ENCODE measurements at regions not wholly inside any gene's neighbourhood (a gene's known extent, or its start where the extent isn't known, plus 50 kb on each side); places are given as distances from the start of the nearest gene placed in this dataset.
"Not testable (repeated sequence)": the region's sequence is repeated elsewhere in the genome, so short reads cannot be mapped to it uniquely, and the experiment has no call there.

DNA sequence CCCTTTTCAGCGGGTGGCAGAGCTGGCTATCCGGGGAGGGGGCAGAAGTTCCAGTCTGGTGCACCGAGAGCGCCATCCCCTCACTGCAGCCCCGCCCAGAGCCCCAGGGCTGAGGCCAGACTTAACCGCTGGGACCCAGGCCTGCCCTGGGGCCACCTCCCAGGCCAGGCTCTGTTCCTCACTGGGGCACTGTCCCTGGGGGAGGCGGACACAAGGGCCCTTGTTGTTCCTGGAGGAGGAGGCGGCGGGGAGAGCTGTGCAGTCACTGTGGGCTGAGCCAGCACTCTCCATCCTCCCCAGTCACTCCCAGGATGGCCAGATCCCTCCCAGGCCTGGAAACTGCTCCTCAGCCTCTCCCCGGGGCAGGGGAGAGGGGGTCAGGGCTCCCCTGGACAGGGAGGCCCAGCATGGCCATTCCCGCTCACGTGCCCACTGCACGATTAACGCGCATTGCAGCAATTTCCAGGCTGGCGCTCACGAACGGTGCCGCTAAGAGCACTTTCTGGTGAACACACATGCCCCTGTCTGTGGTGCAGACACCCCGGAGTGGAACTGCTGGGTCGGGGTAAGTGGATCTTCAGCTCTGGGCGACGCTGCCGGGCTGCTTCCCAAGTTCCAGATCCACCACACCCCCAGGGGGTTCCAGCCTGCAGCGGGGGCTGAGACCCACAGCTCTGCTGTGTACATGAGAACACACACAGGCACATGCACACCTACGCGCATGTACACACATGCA is 89.8 kb upstream of the SFSWAP start:
- H3K27ac ChIP-seq, result no peak overlapping the region
- H3K4me3 ChIP-seq, result no peak overlapping the region

GRCh38 chr12:131621701-131622421 is 89.0 kb upstream of the SFSWAP start:
- Histone ChIP-seq H3K4me3 (no peak overlapping the region), H3K27ac (no peak overlapping the region)

- Histone ChIP-seq H3K27ac (no peak overlapping the region), H3K4me3 (no peak overlapping the region)
Observed at GRCh38 chr12:131622422-131622955, 88.4 kb upstream of the SFSWAP start.

- not testable (repeated sequence) for H3K4me3 ChIP-seq, H3K27ac ChIP-seq
Observed at GRCh38 chr12:131623404-131624368, 87.2 kb upstream of the SFSWAP start.

- H3K27ac ChIP-seq, H3K4me3 ChIP-seq: not testable (repeated sequence)
Observed at GRCh38 chr12:131624369-131624739, 86.5 kb upstream of the SFSWAP start.

DNA sequence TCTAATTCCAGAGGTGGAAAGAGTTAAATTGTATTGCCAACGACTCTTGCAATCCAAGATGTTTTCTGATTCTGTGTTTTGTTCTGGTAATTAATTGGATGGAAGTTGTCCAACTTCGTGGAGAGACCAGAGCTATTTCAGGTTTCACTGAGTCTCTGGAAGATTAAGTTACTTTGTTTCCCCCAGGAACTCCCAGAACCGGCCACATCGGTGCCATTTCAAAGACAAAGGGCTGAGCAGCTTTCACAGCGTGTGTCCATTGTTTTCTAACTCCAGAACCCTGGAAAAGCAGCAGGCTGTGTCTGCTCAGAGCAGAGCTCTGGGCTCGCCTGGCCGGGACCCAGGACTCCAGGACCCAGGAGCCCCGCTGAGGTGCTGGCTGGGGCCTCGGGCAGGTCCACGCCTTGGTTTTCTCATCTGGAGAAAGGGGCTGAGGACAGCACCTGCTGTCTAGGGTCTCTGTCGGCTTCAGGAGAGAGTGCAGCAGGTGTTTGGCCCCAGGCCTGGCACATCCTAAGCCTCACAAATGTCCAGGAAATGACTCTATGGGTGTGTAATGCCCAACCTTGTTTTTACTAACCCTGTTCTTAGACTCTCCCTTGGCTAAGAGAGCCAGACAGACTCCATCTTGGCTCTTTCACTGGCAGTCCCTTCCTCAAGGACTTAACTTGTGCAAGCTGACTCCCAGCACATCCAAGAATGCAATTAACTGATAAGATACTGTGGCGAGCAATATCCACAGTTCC is 86.0 kb upstream of the SFSWAP start:
- H3K4me3 ChIP-seq, result not testable (repeated sequence)
- peak overlapping the region in 1 of 21 experiments; percentile 49 for H3K27ac ChIP-seq

- not testable (repeated sequence) for H3K27ac ChIP-seq, H3K4me3 ChIP-seq
Observed at GRCh38 chr12:131625966-131626722, 84.7 kb upstream of the SFSWAP start.

GRCh38 chr12:131627151-131628022 is 83.5 kb upstream of the SFSWAP start:
- H3K27ac ChIP-seq, result not testable (repeated sequence)

DNA sequence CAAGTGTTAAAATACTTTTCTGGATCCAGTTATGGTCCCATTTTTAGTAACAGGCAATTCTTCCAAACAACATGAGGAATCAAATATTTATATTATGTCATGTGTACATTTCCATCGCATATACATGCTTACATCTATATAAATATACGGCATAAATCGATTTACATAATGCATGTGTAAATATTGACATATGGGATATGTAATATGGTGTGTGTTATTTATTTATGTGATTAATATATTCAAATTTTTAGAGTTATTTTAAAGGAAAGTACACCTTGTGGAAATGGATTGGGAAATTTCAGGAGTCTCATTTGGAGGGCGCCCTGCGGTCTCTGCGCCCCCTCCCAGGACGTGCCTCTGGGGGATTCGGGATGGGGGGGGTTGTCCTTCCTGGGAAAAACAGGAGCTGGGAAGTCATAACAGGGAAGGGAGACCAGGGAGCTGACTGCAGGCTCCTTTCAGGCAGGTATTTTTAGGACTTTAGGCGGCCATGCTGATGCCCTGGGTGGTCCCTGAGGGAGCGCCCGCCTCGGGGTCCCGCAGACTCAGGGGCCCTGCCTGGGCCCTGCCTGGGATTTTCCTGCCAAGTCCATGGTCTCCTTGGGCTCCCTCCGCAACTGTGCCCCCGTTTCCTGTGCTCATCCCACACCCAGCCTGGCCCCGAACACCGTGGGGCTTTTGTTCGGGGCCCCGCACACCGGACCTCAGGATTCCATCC is 82.7 kb upstream of the SFSWAP start:
- no peak overlapping the region for H3K4me3 ChIP-seq
- no peak overlapping the region for H3K27ac ChIP-seq

More at GRCh38 chr12:131627151-131628022, 83.5 kb upstream of the SFSWAP start:
- H3K4me3 ChIP-seq, result not testable (repeated sequence)

- Histone ChIP-seq H3K27ac (no peak overlapping the region), H3K4me3 (no peak overlapping the region)
Observed at GRCh38 chr12:131628766-131629448, 82.0 kb upstream of the SFSWAP start.

DNA sequence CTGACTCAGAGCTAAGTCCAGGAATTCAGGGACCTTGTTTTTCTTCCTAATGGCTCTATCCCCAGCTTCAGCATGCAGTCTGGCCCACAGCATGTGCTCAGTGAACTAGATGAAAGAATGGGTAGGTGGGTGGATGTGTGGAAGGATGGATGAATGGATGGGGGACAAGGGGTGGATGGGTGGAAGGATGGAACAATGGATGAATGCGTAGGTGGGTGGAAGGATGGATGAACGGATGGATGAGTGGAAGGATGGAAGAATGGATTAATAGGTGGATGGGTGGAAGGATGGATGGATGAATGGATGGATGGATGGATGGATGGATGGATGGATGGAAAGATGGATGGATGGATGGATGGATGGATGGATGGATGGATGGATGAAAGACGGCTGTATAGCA is 79.7 kb upstream of the SFSWAP start:
- Histone ChIP-seq H3K27ac (no peak overlapping the region), H3K4me3 (no peak overlapping the region)

DNA sequence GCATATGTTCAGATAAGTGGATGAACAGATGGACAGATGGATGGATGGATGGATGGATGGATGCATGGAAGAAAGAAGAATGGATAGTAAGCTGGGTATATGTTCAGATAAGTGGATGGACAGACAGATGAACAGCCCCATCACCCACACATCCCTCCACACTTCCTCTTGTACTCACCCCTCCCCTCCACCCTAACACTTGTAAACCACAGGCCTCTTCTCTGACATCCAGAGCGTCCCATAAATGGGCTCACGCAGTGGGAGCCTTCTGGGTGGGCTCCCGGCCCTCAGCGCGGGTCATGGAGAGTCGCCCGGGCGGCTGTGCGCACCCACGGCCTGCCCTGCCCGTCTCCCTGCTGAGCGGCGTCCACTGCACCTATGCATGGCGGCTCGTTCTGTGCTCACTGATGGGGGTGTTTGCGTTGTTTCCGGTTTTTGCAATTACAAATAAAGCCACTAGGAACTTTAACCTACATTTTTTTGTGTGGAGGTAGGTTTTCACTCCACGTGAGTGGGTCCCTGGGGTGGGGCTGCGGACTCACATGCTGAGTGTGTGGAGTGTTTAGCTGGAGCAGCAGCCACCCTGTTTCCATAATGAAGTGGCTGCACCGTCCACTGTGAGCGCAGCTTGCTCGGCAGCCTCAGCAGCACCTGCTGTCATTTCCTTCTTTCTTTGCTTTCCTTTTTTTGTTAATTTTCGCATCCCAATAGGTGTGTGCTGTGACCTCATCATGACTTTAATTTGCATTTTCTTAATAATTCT is 78.8 kb upstream of the SFSWAP start:
- not testable (repeated sequence) for H3K4me3 ChIP-seq, H3K27ac ChIP-seq

GRCh38 chr12:131632652-131633023 is 78.3 kb upstream of the SFSWAP start:
- H3K4me3 ChIP-seq, H3K27ac ChIP-seq: not testable (repeated sequence)

GRCh38 chr12:131633610-131634009 is 77.3 kb upstream of the SFSWAP start:
- not testable (repeated sequence) for H3K27ac ChIP-seq

DNA sequence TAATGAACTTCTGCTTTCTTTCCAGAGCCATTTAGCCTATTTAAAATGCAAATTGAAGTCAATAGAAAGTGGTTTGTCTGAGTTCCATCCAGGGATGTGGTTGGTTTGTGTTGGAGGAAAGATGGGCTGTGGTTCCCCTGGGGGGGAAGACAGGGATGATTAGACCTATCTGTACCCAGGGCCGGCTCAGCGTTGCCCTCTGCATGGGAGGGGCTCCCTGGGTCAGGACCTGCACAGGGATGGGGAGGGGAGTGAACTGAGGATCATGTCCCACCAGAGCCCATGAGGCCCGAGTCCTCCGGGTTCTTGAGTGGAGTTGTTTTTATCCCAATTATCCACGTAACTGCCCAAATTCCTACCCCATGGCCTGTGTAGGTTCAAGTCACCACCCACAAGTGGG is 76.9 kb upstream of the SFSWAP start:
- H3K4me3 ChIP-seq, result no peak overlapping the region
- no peak overlapping the region for H3K27ac ChIP-seq

More at GRCh38 chr12:131633610-131634009, 77.3 kb upstream of the SFSWAP start:
- not testable (repeated sequence) for H3K4me3 ChIP-seq

DNA sequence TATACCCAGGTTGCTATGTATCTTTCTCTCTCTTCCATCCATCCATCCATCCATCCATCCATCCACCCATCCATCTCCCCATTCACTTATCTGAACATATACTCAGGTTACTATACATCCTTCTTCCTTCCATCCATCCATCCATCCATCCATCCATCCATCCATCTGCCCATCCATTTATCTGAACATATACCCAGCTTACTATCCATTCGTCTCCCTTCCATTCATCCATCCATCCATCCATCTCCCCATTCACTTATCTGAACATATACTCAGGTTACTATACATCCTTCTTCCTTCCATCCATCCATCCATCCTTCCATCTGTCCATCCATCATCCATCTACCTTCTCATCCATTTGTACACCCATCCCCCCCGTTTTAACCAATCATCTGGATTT is 75.9 kb upstream of the SFSWAP start:
- H3K27ac ChIP-seq, H3K4me3 ChIP-seq: not testable (repeated sequence)

All from skin epidermis (tissue), 12 donors.